HAP-1 (cell line): ENCODE measurements at regions not wholly inside any gene's neighbourhood (a gene's known extent, or its start where the extent isn't known, plus 50 kb on each side); places are given as distances from the start of the nearest gene placed in this dataset.

Experiments used
- DNase-seq, 2 experiments: peaks; one replicate each; pipeline ENCODE4 v3.0.0-alpha.2; 2016 to 2020; ENCODE audit warnings: low spot score in 2 of 2
- H3K27me3 ChIP-seq: fragments of 250-450 bp; sonication (Bioruptor Pico); 2 replicates; pipeline ENCODE4 v1.5.1; 2020; ENCODE audit warnings: low read depth, mild to moderate bottlenecking, moderate library complexity
- H3K36me3 ChIP-seq: fragments of 250-450 bp; sonication (Bioruptor Pico); replicated peaks from 2 replicates; pipeline ENCODE4 v1.5.1; 2020; ENCODE audit warnings: mild to moderate bottlenecking
- H3K4me1 ChIP-seq: fragments of 250-450 bp; sonication (Bioruptor Pico); 2 replicates; pipeline ENCODE4 v1.5.1; 2020; ENCODE audit warnings: mild to moderate bottlenecking
- H3K4me3 ChIP-seq: fragments of 250-450 bp; sonication (Bioruptor Pico); 2 replicates; pipeline ENCODE4 v1.5.1; 2020; ENCODE audit warnings: mild to moderate bottlenecking, moderate library complexity
- H3K9me3 ChIP-seq: fragments of 250-450 bp; sonication (Bioruptor Pico); 2 replicates; pipeline ENCODE4 v1.5.1; 2020; ENCODE audit warnings: mild to moderate bottlenecking, moderate library complexity
- in situ Hi-C: fragments of 300-500 bp; cut with MboI; formaldehyde crosslinking; loops from 3 replicates; pipeline ENCODE4 v1.14.3; 2020; ENCODE audit warnings: low sequenced_read_pairs, inconsistent platforms, mixed read lengths

DNA sequence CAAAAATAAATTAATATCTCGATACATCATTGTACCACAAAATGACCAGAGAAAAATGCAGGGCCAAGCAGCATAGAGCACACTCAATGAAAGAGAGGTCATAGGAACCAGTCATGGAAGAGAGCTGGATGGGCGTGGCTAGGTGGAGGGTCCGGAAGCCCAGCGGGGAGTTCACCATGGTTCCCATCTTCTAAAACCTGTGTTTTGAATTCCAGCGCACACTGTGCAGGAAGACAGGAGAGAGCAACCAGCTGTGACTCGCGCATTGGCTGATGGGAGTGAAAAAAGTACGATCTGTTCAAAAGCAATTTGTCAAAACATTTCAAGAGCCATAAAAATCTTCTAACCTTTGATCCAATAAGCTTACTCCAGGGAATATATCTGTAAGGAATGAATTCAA is 125.2 kb upstream of the NANOS1 start:
- H3K36me3 ChIP-seq = no peaks in the 10 kb centered on the region
- no peak for DNase-seq
- no peak overlapping the region for H3K4me3 ChIP-seq
- no peaks in the 10 kb centered on the region for H3K9me3 ChIP-seq
- in situ Hi-C loops = no loop called here
- H3K4me1 ChIP-seq = no peaks in the 10 kb centered on the region
- H3K27me3 ChIP-seq = peaks cover 5% of the 10 kb centered on the region; the same call in 1 of the 2 replicates

- in situ Hi-C loops = no loop called here
- Histone ChIP-seq H3K36me3 (no peaks in the 10 kb centered on the region), H3K27me3 (peaks cover 3% of the 10 kb centered on the region; the same call in 1 of the 2 replicates), H3K4me1 (no peaks in the 10 kb centered on the region), H3K9me3 (no peaks in the 10 kb centered on the region), H3K4me3 (no peak overlapping the region)
- no peak for DNase-seq
Measured at GRCh38 chr10:118907051-118907450, 122.5 kb upstream of the NANOS1 start.

- in situ Hi-C loops = no loop called here
- no peak for DNase-seq
- Histone ChIP-seq H3K9me3 (no peaks in the 10 kb centered on the region), H3K4me1 (no peaks in the 10 kb centered on the region), H3K4me3 (no peak overlapping the region), H3K36me3 (no peaks in the 10 kb centered on the region), H3K27me3 (no peaks in the 10 kb centered on the region)
Measured at GRCh38 chr10:118908557-118909256, 120.8 kb upstream of the NANOS1 start.

- in situ Hi-C loops = no loop called here
- H3K9me3 ChIP-seq = no peaks in the 10 kb centered on the region
- no peak overlapping the region for H3K4me3 ChIP-seq
- no peak for DNase-seq
- no peaks in the 10 kb centered on the region for H3K4me1 ChIP-seq
- H3K27me3 ChIP-seq = no peaks in the 10 kb centered on the region
- H3K36me3 ChIP-seq = no peaks in the 10 kb centered on the region
Measured at GRCh38 chr10:118910702-118911101, 118.8 kb upstream of the NANOS1 start.

DNA sequence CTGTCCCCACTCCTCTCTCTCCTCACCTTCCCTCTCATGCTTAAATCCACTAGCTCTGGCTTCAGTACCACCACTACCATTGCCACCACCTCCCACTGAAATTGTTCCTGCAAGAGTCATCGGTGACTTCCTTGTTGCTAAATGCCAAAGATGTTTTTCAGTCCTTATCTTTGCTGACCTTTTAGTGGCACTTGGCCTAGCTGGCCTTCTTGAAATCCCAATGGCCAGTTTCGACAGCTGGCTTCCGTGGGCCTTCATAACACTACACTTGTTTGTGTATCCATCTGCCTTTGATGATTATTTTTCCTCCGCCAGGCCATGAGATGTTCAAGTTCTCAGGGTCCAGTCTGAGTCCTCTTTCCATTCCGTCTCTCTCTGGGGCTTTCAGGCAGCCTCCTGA is 118.2 kb upstream of the NANOS1 start:
- H3K27me3 ChIP-seq = no peaks in the 10 kb centered on the region
- DNase-seq = no peak
- no peaks in the 10 kb centered on the region for H3K36me3 ChIP-seq
- no peak overlapping the region for H3K4me3 ChIP-seq
- in situ Hi-C loops = no loop called here
- H3K9me3 ChIP-seq = no peaks in the 10 kb centered on the region
- no peaks in the 10 kb centered on the region for H3K4me1 ChIP-seq

- no peaks in the 10 kb centered on the region for H3K36me3 ChIP-seq
- no peak for DNase-seq
- no peaks in the 10 kb centered on the region for H3K9me3 ChIP-seq
- H3K4me1 ChIP-seq = no peaks in the 10 kb centered on the region
- in situ Hi-C loops = no loop called here
- no peaks in the 10 kb centered on the region for H3K27me3 ChIP-seq
- no peak overlapping the region for H3K4me3 ChIP-seq
Measured at GRCh38 chr10:118912961-118913600, 116.4 kb upstream of the NANOS1 start.

DNA sequence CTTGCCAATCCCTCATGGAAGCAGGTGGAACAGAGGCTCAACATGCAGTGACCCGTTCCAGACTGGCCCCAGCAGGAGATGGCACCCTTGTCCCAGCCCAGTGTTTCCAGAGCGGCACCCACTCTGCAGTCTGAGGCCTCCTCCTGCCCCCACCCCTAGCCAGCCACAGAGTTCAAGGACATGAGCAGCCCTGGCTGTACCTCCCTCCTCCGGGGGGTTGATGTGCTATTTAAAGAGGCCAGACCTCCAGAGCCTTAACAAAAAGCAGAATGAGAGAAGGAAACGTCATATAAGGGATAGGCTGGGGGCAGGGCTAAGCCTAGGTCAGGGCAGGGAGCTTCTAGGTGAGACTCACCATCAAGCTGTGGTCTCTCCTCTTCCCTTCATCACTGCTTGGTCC is 115.7 kb upstream of the NANOS1 start:
- no peaks in the 10 kb centered on the region for H3K36me3 ChIP-seq
- no peaks in the 10 kb centered on the region; the same call in 1 of the 2 replicates for H3K4me1 ChIP-seq
- H3K4me3 ChIP-seq = no peak overlapping the region
- no peaks in the 10 kb centered on the region for H3K9me3 ChIP-seq
- in situ Hi-C loops = no loop called here
- no peak for DNase-seq
- H3K27me3 ChIP-seq = no peaks in the 10 kb centered on the region

GRCh38 chr10:118914629-118915028 is 114.9 kb upstream of the NANOS1 start:
- Histone ChIP-seq H3K27me3 (no peaks in the 10 kb centered on the region), H3K4me3 (no peak overlapping the region), H3K9me3 (no peaks in the 10 kb centered on the region), H3K36me3 (no peaks in the 10 kb centered on the region), H3K4me1 (no peaks in the 10 kb centered on the region; the same call in 1 of the 2 replicates)
- in situ Hi-C loops = no loop called here
- no peak for DNase-seq

DNA sequence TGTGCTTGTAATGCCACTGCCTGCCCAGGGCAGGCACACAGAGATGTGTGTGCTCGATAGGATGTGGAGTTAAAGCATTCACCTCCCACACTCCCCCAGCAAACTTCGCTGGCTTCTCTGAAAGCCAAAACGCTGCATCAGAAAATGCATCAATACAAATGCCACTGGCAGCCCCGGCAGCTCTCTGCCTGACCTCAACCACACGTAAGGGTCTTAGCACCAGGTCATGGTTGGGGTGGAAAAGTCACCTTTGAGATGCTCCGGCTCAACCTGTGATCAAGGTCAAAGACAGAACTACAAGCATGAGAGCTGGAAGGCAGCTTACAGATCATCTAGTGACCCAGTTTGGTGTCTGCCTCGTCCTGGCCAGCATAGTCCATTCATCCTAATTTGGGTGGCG is 114.4 kb upstream of the NANOS1 start:
- no peak overlapping the region for H3K4me3 ChIP-seq
- DNase-seq = no peak
- H3K4me1 ChIP-seq = no peaks in the 10 kb centered on the region; the same call in 1 of the 2 replicates
- in situ Hi-C loops = no loop called here
- H3K27me3 ChIP-seq = no peaks in the 10 kb centered on the region
- H3K36me3 ChIP-seq = no peaks in the 10 kb centered on the region
- H3K9me3 ChIP-seq = no peaks in the 10 kb centered on the region

GRCh38 chr10:118916777-118917176 is 112.7 kb upstream of the NANOS1 start:
- in situ Hi-C loops = no loop called here
- no peak for DNase-seq
- H3K4me1 ChIP-seq = no peaks in the 10 kb centered on the region; the same call in 1 of the 2 replicates
- no peak overlapping the region for H3K4me3 ChIP-seq
- H3K9me3 ChIP-seq = no peaks in the 10 kb centered on the region
- H3K36me3 ChIP-seq = no peaks in the 10 kb centered on the region
- no peaks in the 10 kb centered on the region for H3K27me3 ChIP-seq

- in situ Hi-C loops = no loop called here
- Histone ChIP-seq H3K4me3 (no peak overlapping the region), H3K36me3 (no peaks in the 10 kb centered on the region), H3K4me1 (no peaks in the 10 kb centered on the region; the same call in 1 of the 2 replicates), H3K9me3 (no peaks in the 10 kb centered on the region), H3K27me3 (no peaks in the 10 kb centered on the region)
- no peak for DNase-seq
Measured at GRCh38 chr10:118917701-118918100, 111.8 kb upstream of the NANOS1 start.

- DNase-seq = peak in 1 of 2 experiments; percentile 11
- H3K4me3 ChIP-seq = no peak overlapping the region
Measured at GRCh38 chr10:118918116-118918515, 111.4 kb upstream of the NANOS1 start.

DNA sequence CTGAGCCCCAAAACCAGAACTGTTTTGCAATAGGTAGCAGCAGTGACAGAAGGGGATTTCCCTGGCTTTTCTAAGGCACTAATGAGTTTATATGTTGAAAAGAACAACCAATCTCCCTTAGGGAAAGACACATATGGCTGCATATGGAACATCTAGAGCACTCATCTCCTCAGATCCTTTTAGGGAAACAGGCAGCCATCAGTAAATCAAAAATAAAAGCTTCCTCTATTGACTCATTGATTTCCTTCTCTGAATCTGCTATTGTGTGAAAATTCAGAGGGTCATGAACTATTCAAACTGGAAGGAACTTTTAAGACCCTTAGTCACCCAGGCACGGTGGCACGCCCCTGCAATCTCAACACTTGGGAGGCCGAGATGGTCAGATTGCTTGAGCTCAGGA is 110.9 kb upstream of the NANOS1 start:
- Histone ChIP-seq H3K27me3 (no peaks in the 10 kb centered on the region), H3K36me3 (no peaks in the 10 kb centered on the region), H3K9me3 (no peaks in the 10 kb centered on the region), H3K4me1 (no peaks in the 10 kb centered on the region; the same call in 1 of the 2 replicates), H3K4me3 (no peak overlapping the region)
- no peak for DNase-seq
- in situ Hi-C loops = no loop called here

More at GRCh38 chr10:118918116-118918515, 111.4 kb upstream of the NANOS1 start:
- no peaks in the 10 kb centered on the region for H3K36me3 ChIP-seq
- H3K27me3 ChIP-seq = no peaks in the 10 kb centered on the region
- no peaks in the 10 kb centered on the region; the same call in 1 of the 2 replicates for H3K4me1 ChIP-seq
- H3K9me3 ChIP-seq = no peaks in the 10 kb centered on the region
- in situ Hi-C loops = no loop called here

GRCh38 chr10:118920206-118920605 is 109.3 kb upstream of the NANOS1 start:
- DNase-seq = no peak
- Histone ChIP-seq H3K4me1 (no peaks in the 10 kb centered on the region; the same call in 1 of the 2 replicates), H3K36me3 (no peaks in the 10 kb centered on the region), H3K4me3 (no peak overlapping the region), H3K9me3 (no peaks in the 10 kb centered on the region), H3K27me3 (no peaks in the 10 kb centered on the region)
- in situ Hi-C loops = no loop called here
